ENCODE measurements at regions not wholly inside any gene's neighbourhood (a gene's known extent, or its start where the extent isn't known, plus 50 kb on each side); places are given as distances from the start of the nearest gene placed in this dataset.

GRCh38 chr4:24638396-24638875 lies 54.1 kb upstream of the DHX15 start:
- TF ChIP-seq CTCF (IDR thresholded peaks at IDR 0.05) (no peak), POLR2A (IDR thresholded peaks at IDR 0.05) (no peak)
